T-cell (primary cell): ENCODE measurements at regions not wholly inside any gene's neighbourhood (a gene's known extent, or its start where the extent isn't known, plus 50 kb on each side); places are given as distances from the start of the nearest gene placed in this dataset.

Source experiments
- ATAC-seq, 4 experiments: fragments of 200-7000 bp in 3 of 4; fragments of 150-1000 bp in 1 of 4; cut with Tn5 transposase; replicated peaks in 1 of 4; 1 replicate in 3 of 4; 2 replicates in 1 of 4; pipeline ENCODE4 v1.10.0; 2021; ENCODE audit warnings: moderate library complexity in 3 of 4, mild to moderate bottlenecking in 2 of 4, moderate number of reproducible peaks in 1 of 4
- CTCF ChIA-PET, 2 donors: fragments of 300-600 bp; sonication (Branson Sonifier 250); formaldehyde crosslinking; loops; one replicate each; lab custom pipeline; 2022; ENCODE audit warnings: antibody characterized with exemption in 2 of 2; lab: Charles Lee
- POLR2A ChIA-PET, 2 donors: fragments of 300-600 bp; sonication (Branson Sonifier 250); formaldehyde crosslinking; loops; one replicate each; lab custom pipeline; 2022; ENCODE audit warnings: antibody characterized with exemption in 2 of 2; lab: Charles Lee
- DNase-seq, 35 experiments: peaks; one replicate each; pipeline versions ENCODE4 v3.0.0 to v3.0.0-alpha.2; 2013 to 2023
- H3K27ac ChIP-seq: one replicate; pipeline ENCODE4 v1.5.1; 2013; ENCODE audit warnings: low read length
- H3K27me3 ChIP-seq, 2 experiments: replicated peaks in 1 of 2; 1 replicate in 1 of 2; 2 replicates in 1 of 2; pipeline versions ENCODE4 v1.6.1 to v1.7.0; 2013; ENCODE audit warnings: low read length in 1 of 2, mixed read lengths in 1 of 2; ENCODE audit not compliant: control insufficient read depth in 2 of 2, insufficient read depth in 2 of 2; ENCODE audit errors: extremely low read depth in 1 of 2
- H3K36me3 ChIP-seq, 2 donors: 1 replicate in 1 of 2; 2 replicates in 1 of 2; pipeline versions ENCODE4 v1.6.1 to v1.7.0; 2013; ENCODE audit warnings: low read length in 1 of 2; ENCODE audit not compliant: control insufficient read depth in 2 of 2, insufficient read depth in 1 of 2; ENCODE audit errors: extremely low read depth in 1 of 2
- H3K4me1 ChIP-seq, 2 experiments: 1 replicate in 1 of 2; 2 replicates in 1 of 2; pipeline versions ENCODE4 v1.6.1 to v1.7.0; 2013; ENCODE audit warnings: low read length in 2 of 2, mixed read lengths in 1 of 2; ENCODE audit not compliant: insufficient read depth in 2 of 2, control insufficient read depth in 1 of 2; ENCODE audit errors: extremely low read depth in 1 of 2
- H3K4me3 ChIP-seq, 2 donors: 1 replicate in 1 of 2; 2 replicates in 1 of 2; pipeline versions ENCODE4 v1.5.1 to v1.7.0; 2013; ENCODE audit warnings: mild to moderate bottlenecking in 2 of 2, low read length in 1 of 2, moderate library complexity in 1 of 2; ENCODE audit not compliant: control insufficient read depth in 1 of 2; ENCODE audit errors: extremely low read depth in 1 of 2
- H3K9me3 ChIP-seq: 2 replicates; pipeline ENCODE4 v1.7.0; 2013
- H3K27ac Mint-ChIP-seq, 2 donors: one replicate each; pipeline ENCODE4 v1.8.0; 2020 to 2021; ENCODE audit warnings: mild to moderate bottlenecking in 2 of 2, mixed read lengths in 2 of 2
- H3K27me3 Mint-ChIP-seq, 2 donors: one replicate each; pipeline ENCODE4 v1.8.0; 2021 to 2022; ENCODE audit warnings: mixed read lengths in 2 of 2
- H3K36me3 Mint-ChIP-seq: one replicate; pipeline ENCODE4 v1.8.0; 2021; ENCODE audit warnings: mixed read lengths
- H3K4me1 Mint-ChIP-seq, 3 donors: one replicate each; pipeline ENCODE4 v1.8.0; 2020 to 2022; ENCODE audit warnings: mixed read lengths in 3 of 3, mild to moderate bottlenecking in 1 of 3
- H3K4me3 Mint-ChIP-seq, 3 donors: one replicate each; pipeline ENCODE4 v1.8.0; 2020 to 2022; ENCODE audit warnings: mild to moderate bottlenecking in 3 of 3, mixed read lengths in 3 of 3, moderate library complexity in 3 of 3
- H3K9me3 Mint-ChIP-seq, 3 donors: one replicate each; pipeline ENCODE4 v1.8.0; 2020 to 2022; ENCODE audit warnings: mixed read lengths in 3 of 3
- WGBS: methylation state at CpG from one replicate; pipeline ENCODE4 v1.1.5; 2013; ENCODE audit warnings: missing lambda C conversion rate; ENCODE audit not compliant: insufficient coverage; 5-methylcytosine and 5-hydroxymethylcytosine counted together

DNA sequence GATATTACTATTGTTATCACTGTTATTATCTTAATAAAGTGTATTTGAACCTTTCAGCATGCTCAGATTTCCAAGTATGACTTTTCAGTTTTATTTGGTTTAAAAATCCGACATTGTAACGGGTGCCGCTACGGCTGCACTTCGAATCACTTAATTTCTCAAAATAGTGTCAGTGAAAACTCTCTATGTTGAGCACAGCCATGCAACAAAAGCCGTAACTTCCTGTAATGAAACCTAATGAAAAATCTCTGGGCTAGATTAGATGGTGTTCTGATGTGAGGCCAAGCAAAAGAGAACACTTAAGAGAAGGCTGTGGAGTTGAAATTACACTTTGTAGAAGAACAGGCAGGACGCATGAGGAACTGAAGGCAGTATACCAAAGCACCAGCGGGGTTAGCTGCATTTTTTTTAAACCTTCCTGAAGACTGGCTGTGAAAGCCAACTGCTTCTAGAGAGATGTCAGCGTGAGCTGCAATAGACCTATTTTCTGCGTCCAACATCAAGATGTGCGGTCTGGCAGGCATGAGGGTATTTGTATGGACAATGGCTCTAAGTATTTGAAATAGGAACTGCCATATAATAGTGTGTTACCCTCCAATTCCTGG is 1545.0 kb upstream of the GOT2 start:
- POLR2A ChIA-PET = no interaction called here
- CTCF ChIA-PET = no interaction called here
- Mint-ChIP-seq H3K4me3 (no peak overlapping the region), H3K27ac (no peak overlapping the region), H3K27me3 (no peaks in the 10 kb centered on the region), H3K4me1 (no peaks in the 10 kb centered on the region), H3K36me3 (no peaks in the 10 kb centered on the region), H3K9me3 (peaks cover 12 to 23% (median 14%) of the 10 kb centered on the region in 3 donors)
- ATAC-seq (no peak), DNase-seq (no peak)
- Histone ChIP-seq H3K4me3 (no peak overlapping the region), H3K4me1 (no peaks in the 10 kb centered on the region), H3K27me3 (no peaks in the 10 kb centered on the region), H3K9me3 (no peaks in the 10 kb centered on the region), H3K27ac (no peak overlapping the region), H3K36me3 (no peaks in the 10 kb centered on the region)
- 90% methylated on average over 9 of the region's 11 CpGs for WGBS

GRCh38 chr16:60274431-60275019 is 1540.4 kb upstream of the GOT2 start:
- Histone ChIP-seq H3K4me3 (no peak overlapping the region), H3K9me3 (no peaks in the 10 kb centered on the region), H3K27me3 (no peaks in the 10 kb centered on the region), H3K4me1 (no peaks in the 10 kb centered on the region), H3K27ac (no peak overlapping the region), H3K36me3 (no peaks in the 10 kb centered on the region)
- Mint-ChIP-seq H3K4me1 (no peaks in the 10 kb centered on the region), H3K4me3 (no peak overlapping the region), H3K27ac (no peak overlapping the region), H3K36me3 (no peaks in the 10 kb centered on the region), H3K9me3 (peaks cover 11 to 39% (median 21%) of the 10 kb centered on the region in 3 donors), H3K27me3 (no peaks in the 10 kb centered on the region)
- WGBS = no CpG with 5 or more reads among the region's 2 CpGs
- POLR2A ChIA-PET = no interaction called here
- no peak for ATAC-seq
- CTCF ChIA-PET = no interaction called here
- no peak for DNase-seq

GRCh38 chr16:60271781-60272180 is 1537.7 kb upstream of the GOT2 start:
- Mint-ChIP-seq H3K36me3 (no peaks in the 10 kb centered on the region), H3K27ac (no peak overlapping the region), H3K9me3 (peaks cover 8 to 29% (median 15%) of the 10 kb centered on the region in 3 donors), H3K27me3 (no peaks in the 10 kb centered on the region), H3K4me1 (no peaks in the 10 kb centered on the region), H3K4me3 (no peak overlapping the region)
- Histone ChIP-seq H3K27me3 (no peaks in the 10 kb centered on the region), H3K4me3 (no peak overlapping the region), H3K9me3 (no peaks in the 10 kb centered on the region), H3K27ac (no peak overlapping the region), H3K4me1 (no peaks in the 10 kb centered on the region), H3K36me3 (no peaks in the 10 kb centered on the region)
- POLR2A ChIA-PET = no interaction called here
- DNase-seq = no peak
- CTCF ChIA-PET = no interaction called here
- ATAC-seq = no peak

- no peak for ATAC-seq
- Mint-ChIP-seq H3K27ac (no peak overlapping the region), H3K9me3 (peaks cover 10 to 29% (median 15%) of the 10 kb centered on the region in 3 donors), H3K4me3 (no peak overlapping the region), H3K36me3 (no peaks in the 10 kb centered on the region), H3K4me1 (no peaks in the 10 kb centered on the region), H3K27me3 (no peaks in the 10 kb centered on the region)
- Histone ChIP-seq H3K27ac (no peak overlapping the region), H3K4me3 (no peak overlapping the region), H3K27me3 (no peaks in the 10 kb centered on the region), H3K4me1 (no peaks in the 10 kb centered on the region), H3K9me3 (no peaks in the 10 kb centered on the region), H3K36me3 (no peaks in the 10 kb centered on the region)
- ChIA-PET POLR2A (no interaction called here), CTCF (no interaction called here)
- 40% methylated on average over 1 of the region's 3 CpGs for WGBS
- no peak for DNase-seq
Observed at GRCh38 chr16:60271025-60271771, 1537.1 kb upstream of the GOT2 start.

- no peak overlapping the region for H3K27ac Mint-ChIP-seq
- H3K27ac ChIP-seq = no peak overlapping the region
Observed at GRCh38 chr16:60261425-60261824, 1527.3 kb upstream of the GOT2 start.

DNA sequence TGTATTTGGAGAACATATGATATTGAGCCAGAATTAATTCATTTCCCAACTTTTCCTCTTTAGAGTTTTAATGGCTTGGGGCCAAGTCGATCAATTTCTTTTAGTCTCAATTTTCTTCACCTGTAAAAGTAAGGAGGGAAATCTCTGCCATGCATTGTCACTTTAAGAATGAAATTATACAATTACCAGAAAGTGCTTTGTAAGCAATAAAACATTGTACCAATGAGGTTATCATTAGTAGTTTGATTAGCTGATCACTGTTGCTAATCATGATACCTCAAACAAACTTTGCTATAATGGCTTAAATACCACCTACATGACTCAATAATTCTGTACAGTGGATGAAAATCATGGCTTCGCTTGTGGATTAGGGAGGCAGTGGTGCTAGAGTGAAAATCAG is 1525.8 kb upstream of the GOT2 start:
- WGBS = no CpG with 5 or more reads among the region's 2 CpGs
- no peaks in the 10 kb centered on the region for H3K4me1 Mint-ChIP-seq
- Histone ChIP-seq H3K4me1 (no peaks in the 10 kb centered on the region), H3K9me3 (no peaks in the 10 kb centered on the region), H3K27me3 (no peaks in the 10 kb centered on the region), H3K27ac (no peak overlapping the region), H3K4me3 (no peak overlapping the region), H3K36me3 (no peaks in the 10 kb centered on the region)
- H3K36me3 Mint-ChIP-seq = no peaks in the 10 kb centered on the region
- ChIA-PET CTCF (no interaction called here), POLR2A (no interaction called here)
- no peak for ATAC-seq
- DNase-seq = no peak
- H3K27ac Mint-ChIP-seq = no peak overlapping the region
- no peak overlapping the region for H3K4me3 Mint-ChIP-seq
- no peaks in the 10 kb centered on the region for H3K27me3 Mint-ChIP-seq
- peaks cover 18 to 28% (median 20%) of the 10 kb centered on the region in 3 donors for H3K9me3 Mint-ChIP-seq

More at GRCh38 chr16:60261425-60261824, 1527.3 kb upstream of the GOT2 start:
- ATAC-seq (no peak), DNase-seq (no peak)
- POLR2A ChIA-PET = no interaction called here
- Mint-ChIP-seq H3K4me1 (no peaks in the 10 kb centered on the region), H3K36me3 (no peaks in the 10 kb centered on the region), H3K27me3 (no peaks in the 10 kb centered on the region), H3K4me3 (no peak overlapping the region), H3K9me3 (peaks cover 18 to 37% (median 20%) of the 10 kb centered on the region in 3 donors)
- WGBS = no CpG with 5 or more reads among the region's 1 CpG
- H3K4me1 ChIP-seq = no peaks in the 10 kb centered on the region
- no peaks in the 10 kb centered on the region for H3K9me3 ChIP-seq
- no peak overlapping the region for H3K4me3 ChIP-seq
- no peaks in the 10 kb centered on the region for H3K27me3 ChIP-seq
- H3K36me3 ChIP-seq = no peaks in the 10 kb centered on the region
- CTCF ChIA-PET = no interaction called here
